ENCODE measurements at regions not wholly inside any gene's neighbourhood (a gene's known extent, or its start where the extent isn't known, plus 50 kb on each side); places are given as distances from the start of the nearest gene placed in this dataset.

DNA sequence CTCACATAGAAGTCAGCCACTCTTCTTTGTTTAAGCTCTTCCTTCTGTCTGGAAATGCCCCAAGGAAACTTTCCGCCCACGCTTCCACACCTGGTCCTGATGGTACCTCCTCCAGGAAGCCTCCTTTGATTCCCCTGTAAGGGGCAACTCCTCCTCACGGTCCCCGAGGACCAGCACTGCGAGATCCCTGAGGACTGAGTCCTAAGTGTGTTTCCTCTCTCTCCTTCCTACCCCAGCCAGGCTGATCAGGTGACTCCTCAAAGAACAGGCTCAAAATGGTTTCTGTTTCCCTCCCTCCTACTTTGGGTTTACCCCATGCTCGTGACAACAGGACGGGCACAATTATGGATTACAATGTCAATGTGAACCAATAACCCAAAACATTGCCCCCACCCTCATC is 63.0 kb upstream of the MED9 start:
- POLR2A ChIA-PET: no interaction called here
- ATAC-seq (ENCODE audit: poor library complexity) (no peak), DNase-seq (no peak)
- no peak overlapping the region for H3K27ac Mint-ChIP-seq
- no peaks in the 10 kb centered on the region for H3K36me3 ChIP-seq (ENCODE audit: insufficient read depth, low read length)
- peaks cover 0 to 2% of the 10 kb centered on the region in 2 experiments for H3K27me3 ChIP-seq (ENCODE audit: control insufficient read depth in 1 of 2, insufficient read depth in 2 of 2, low read length in 2 of 2)
- TF ChIP-seq, protein P1, sequence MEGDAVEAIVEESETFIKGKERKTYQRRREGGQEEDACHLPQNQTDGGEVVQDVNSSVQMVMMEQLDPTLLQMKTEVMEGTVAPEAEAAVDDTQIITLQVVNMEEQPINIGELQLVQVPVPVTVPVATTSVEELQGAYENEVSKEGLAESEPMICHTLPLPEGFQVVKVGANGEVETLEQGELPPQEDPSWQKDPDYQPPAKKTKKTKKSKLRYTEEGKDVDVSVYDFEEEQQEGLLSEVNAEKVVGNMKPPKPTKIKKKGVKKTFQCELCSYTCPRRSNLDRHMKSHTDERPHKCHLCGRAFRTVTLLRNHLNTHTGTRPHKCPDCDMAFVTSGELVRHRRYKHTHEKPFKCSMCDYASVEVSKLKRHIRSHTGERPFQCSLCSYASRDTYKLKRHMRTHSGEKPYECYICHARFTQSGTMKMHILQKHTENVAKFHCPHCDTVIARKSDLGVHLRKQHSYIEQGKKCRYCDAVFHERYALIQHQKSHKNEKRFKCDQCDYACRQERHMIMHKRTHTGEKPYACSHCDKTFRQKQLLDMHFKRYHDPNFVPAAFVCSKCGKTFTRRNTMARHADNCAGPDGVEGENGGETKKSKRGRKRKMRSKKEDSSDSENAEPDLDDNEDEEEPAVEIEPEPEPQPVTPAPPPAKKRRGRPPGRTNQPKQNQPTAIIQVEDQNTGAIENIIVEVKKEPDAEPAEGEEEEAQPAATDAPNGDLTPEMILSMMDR (IDR thresholded peaks at IDR 0.05): no peak
- H3K27me3 Mint-ChIP-seq: no peaks in the 10 kb centered on the region
- intact Hi-C loops (cut with DNase I, micrococcal nuclease): no loop called here
- H3K9me3 ChIP-seq (ENCODE audit: control insufficient read depth in 1 of 2, insufficient read depth in 1 of 2, low read length in 2 of 2): no peaks in the 10 kb centered on the region
- H3K9me3 Mint-ChIP-seq: no peaks in the 10 kb centered on the region
- H3K27ac ChIP-seq (ENCODE audit: low read depth in 1 of 2, low read length in 2 of 2): no peak overlapping the region
- peaks cover 15% of the 10 kb centered on the region for H3K4me1 ChIP-seq (ENCODE audit: insufficient read depth, low read length)
- CTCF ChIA-PET: no interaction called here
- peaks cover 28% of the 10 kb centered on the region for H3K4me1 Mint-ChIP-seq (ENCODE audit: low read depth)
- no peak overlapping the region for H3K4me3 Mint-ChIP-seq
- H3K4me3 ChIP-seq (ENCODE audit: low read length): no peak overlapping the region
- H3K36me3 Mint-ChIP-seq (ENCODE audit: low read depth): no peaks in the 10 kb centered on the region

DNA sequence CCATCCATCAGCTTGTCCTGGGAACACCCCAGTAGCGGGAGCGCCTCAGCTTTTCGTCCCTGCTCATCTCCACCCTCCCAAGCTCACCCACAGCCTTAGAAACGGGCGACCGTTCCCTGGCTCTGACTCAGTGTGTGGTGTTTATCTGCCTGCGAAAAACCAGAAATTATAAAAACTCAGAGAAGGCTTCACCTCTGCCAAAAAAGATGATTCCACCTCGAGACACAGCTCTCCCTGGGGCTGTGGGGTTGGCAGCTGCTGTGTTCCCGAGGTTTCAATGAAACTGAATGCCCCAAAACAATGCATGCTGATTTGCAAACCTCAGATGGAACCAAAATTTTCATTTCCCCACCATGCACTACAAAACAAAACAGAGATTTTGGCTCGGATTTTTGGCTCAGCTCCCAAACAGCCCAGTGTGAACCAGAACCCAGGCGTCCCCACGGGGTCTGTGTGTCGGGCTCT is 62.4 kb upstream of the MED9 start:
- Mint-ChIP-seq H3K4me3 (no peak overlapping the region), H3K9me3 (no peaks in the 10 kb centered on the region)

DNA sequence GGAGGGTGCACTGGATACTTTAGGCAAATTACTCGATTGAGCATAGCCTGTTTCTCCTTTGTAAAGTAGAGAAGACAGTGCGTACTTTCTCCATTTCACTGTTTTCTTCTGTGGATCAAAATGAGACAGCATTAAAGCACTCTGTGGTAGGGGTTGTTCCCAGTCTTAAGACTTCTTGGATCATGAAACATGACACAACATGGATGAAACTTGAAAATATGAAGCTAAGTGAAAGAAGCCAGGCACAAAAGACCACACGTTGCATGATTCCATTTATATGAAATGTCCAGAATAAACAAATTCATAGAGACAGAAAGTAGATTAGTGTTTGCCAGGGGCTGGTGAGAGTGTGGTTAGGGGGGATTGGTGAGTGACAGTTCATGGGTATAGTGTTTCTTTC is 61.8 kb upstream of the MED9 start:
- TF ChIP-seq, protein P1 (IDR thresholded peaks at IDR 0.05): no peak
- intact Hi-C loops (cut with DNase I, micrococcal nuclease): no loop called here
- H3K27me3 ChIP-seq (ENCODE audit: control insufficient read depth in 1 of 2, insufficient read depth in 2 of 2, low read length in 2 of 2): peaks cover 0 to 2% of the 10 kb centered on the region in 2 experiments
- H3K9me3 ChIP-seq (ENCODE audit: control insufficient read depth in 1 of 2, insufficient read depth in 1 of 2, low read length in 2 of 2): no peaks in the 10 kb centered on the region
- H3K36me3 Mint-ChIP-seq (ENCODE audit: low read depth): no peaks in the 10 kb centered on the region
- no peak overlapping the region for H3K27ac ChIP-seq (ENCODE audit: low read depth in 1 of 2, low read length in 2 of 2)
- H3K4me3 Mint-ChIP-seq: no peak overlapping the region
- no peak overlapping the region for H3K27ac Mint-ChIP-seq
- no peak overlapping the region for H3K4me3 ChIP-seq (ENCODE audit: low read length)
- ATAC-seq (ENCODE audit: poor library complexity) (no peak), DNase-seq (no peak)
- ChIA-PET CTCF (no interaction called here), POLR2A (no interaction called here)
- H3K9me3 Mint-ChIP-seq: no peaks in the 10 kb centered on the region
- no peaks in the 10 kb centered on the region for H3K27me3 Mint-ChIP-seq
- H3K4me1 ChIP-seq (ENCODE audit: insufficient read depth, low read length): peaks cover 15% of the 10 kb centered on the region
- H3K4me1 Mint-ChIP-seq (ENCODE audit: low read depth): peaks cover 24% of the 10 kb centered on the region
- H3K36me3 ChIP-seq (ENCODE audit: insufficient read depth, low read length): no peaks in the 10 kb centered on the region

More for the DNA sequence above, 62.4 kb upstream of the MED9 start:
- CTCF ChIA-PET: no interaction called here
- peaks cover 15% of the 10 kb centered on the region for H3K4me1 ChIP-seq (ENCODE audit: insufficient read depth, low read length)
- H3K9me3 ChIP-seq (ENCODE audit: control insufficient read depth in 1 of 2, insufficient read depth in 1 of 2, low read length in 2 of 2): no peaks in the 10 kb centered on the region
- Mint-ChIP-seq H3K36me3 (ENCODE audit: low read depth) (no peaks in the 10 kb centered on the region), H3K4me1 (ENCODE audit: low read depth) (peaks cover 24% of the 10 kb centered on the region), H3K27ac (no peak overlapping the region), H3K27me3 (no peaks in the 10 kb centered on the region)
- no peak overlapping the region for H3K4me3 ChIP-seq (ENCODE audit: low read length)
- POLR2A ChIA-PET: no interaction called here
- DNase-seq (no peak), ATAC-seq (ENCODE audit: poor library complexity) (no peak)
- no peaks in the 10 kb centered on the region for H3K36me3 ChIP-seq (ENCODE audit: insufficient read depth, low read length)
- TF ChIP-seq, protein P1 (IDR thresholded peaks at IDR 0.05): no peak
- no peak overlapping the region for H3K27ac ChIP-seq (ENCODE audit: low read depth in 1 of 2, low read length in 2 of 2)
- intact Hi-C loops (cut with DNase I, micrococcal nuclease): no loop called here
- peaks cover 0 to 2% of the 10 kb centered on the region in 2 experiments for H3K27me3 ChIP-seq (ENCODE audit: control insufficient read depth in 1 of 2, insufficient read depth in 2 of 2, low read length in 2 of 2)
